Activated CD8-positive, alpha-beta T cell treated with anti-CD3 and anti-CD28 coated beads for 36 hours (primary cell): ENCODE measurements at regions not wholly inside any gene's neighbourhood (a gene's known extent, or its start where the extent isn't known, plus 50 kb on each side); places are given as distances from the start of the nearest gene placed in this dataset.

Experiments
- ATAC-seq: fragments of 200-7000 bp; cut with Tn5 transposase; one replicate; pipeline ENCODE4 v1.10.0; 2021; ENCODE audit warnings: mild to moderate bottlenecking, moderate library complexity
- CTCF ChIA-PET: fragments of 350-600 bp; sonication (Branson Sonifier 250); formaldehyde crosslinking; loops from one replicate; lab custom pipeline; 2021; ENCODE audit warnings: antibody characterized with exemption; lab: Charles Lee
- POLR2A ChIA-PET: fragments of 350-600 bp; sonication (Branson Sonifier 250); formaldehyde crosslinking; loops from one replicate; lab custom pipeline; 2021; ENCODE audit warnings: antibody characterized with exemption; lab: Charles Lee
- DNase-seq: peaks from one replicate; pipeline ENCODE4 v3.0.0-alpha.2; 2020
- H3K27ac Mint-ChIP-seq: one replicate; pipeline ENCODE4 v1.8.0; 2021; ENCODE audit warnings: mild to moderate bottlenecking, mixed read lengths
- H3K27me3 Mint-ChIP-seq: one replicate; pipeline ENCODE4 v1.8.0; 2021; ENCODE audit warnings: mixed read lengths
- H3K36me3 Mint-ChIP-seq: one replicate; pipeline ENCODE4 v1.8.0; 2021; ENCODE audit warnings: low read depth, mixed read lengths
- H3K4me1 Mint-ChIP-seq: one replicate; pipeline ENCODE4 v1.8.0; 2021; ENCODE audit warnings: low read depth, mixed read lengths
- H3K4me3 Mint-ChIP-seq: one replicate; pipeline ENCODE4 v1.8.0; 2021; ENCODE audit warnings: mild to moderate bottlenecking, moderate library complexity, mixed read lengths
- H3K9me3 Mint-ChIP-seq: one replicate; pipeline ENCODE4 v1.8.0; 2021; ENCODE audit warnings: mixed read lengths
- CTCF ChIP-seq: fragments of 200-600 bp; IDR thresholded peaks from one replicate; pipeline ENCODE4 v1.8.0; 2022; ENCODE audit warnings: antibody characterized with exemption, mild to moderate bottlenecking
- intact Hi-C: fragments of 100-400 bp; cut with micrococcal nuclease; formaldehyde crosslinking; loops from one replicate; pipeline ENCODE4 v1.10.0; 2022

DNA sequence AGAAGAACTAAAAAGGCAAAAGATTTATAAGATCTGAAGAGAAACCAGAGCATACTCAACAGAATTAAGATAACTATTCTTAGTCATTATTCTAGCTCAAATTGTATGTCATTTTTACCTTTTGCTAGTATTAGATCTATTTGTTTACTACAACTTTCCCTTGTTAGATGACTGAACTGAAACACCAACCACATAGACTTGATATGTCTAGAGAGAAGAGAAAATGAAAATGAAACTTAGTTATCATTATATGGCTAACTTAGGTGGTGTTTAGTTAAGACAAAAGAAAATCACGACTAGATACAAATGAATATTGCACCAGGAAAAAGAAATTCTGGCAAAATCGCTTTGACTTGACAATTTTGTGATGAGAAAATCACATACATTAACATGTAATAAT is 690.8 kb downstream of the PCDH18 start:
- Mint-ChIP-seq H3K9me3 (peaks cover 5% of the 10 kb centered on the region), H3K36me3 (no peaks in the 10 kb centered on the region), H3K4me3 (no peak overlapping the region), H3K27me3 (no peaks in the 10 kb centered on the region), H3K27ac (no peak overlapping the region), H3K4me1 (no peaks in the 10 kb centered on the region)
- DNase-seq (no peak), ATAC-seq (no peak)
- CTCF ChIA-PET: no interaction called here
- no peak for TF ChIP-seq CTCF
- intact Hi-C loops: no loop called here
- POLR2A ChIA-PET: no interaction called here

DNA sequence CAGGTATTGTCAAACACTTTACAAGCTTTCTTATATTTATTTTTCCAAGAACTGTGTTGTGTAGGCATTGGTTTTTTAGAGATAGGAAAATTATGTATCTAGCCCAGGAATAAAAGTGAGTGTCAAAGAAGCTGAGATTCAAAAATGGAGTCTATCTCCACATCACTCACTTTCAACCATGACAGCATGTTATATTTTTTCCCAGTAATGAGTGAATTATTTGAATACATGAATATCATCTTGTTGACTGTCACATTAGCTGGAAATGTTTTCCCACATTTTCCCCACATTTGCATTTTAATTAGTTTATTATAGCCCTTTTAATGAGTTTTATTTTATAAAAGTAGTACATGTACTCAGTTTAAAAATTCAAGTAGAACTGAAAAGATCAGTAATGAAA is 693.7 kb downstream of the PCDH18 start:
- no peak for TF ChIP-seq CTCF
- ATAC-seq (no peak), DNase-seq (no peak)
- Mint-ChIP-seq H3K27me3 (no peaks in the 10 kb centered on the region), H3K27ac (no peak overlapping the region), H3K36me3 (no peaks in the 10 kb centered on the region), H3K4me3 (no peak overlapping the region), H3K9me3 (peaks cover 8% of the 10 kb centered on the region), H3K4me1 (no peaks in the 10 kb centered on the region)
- ChIA-PET POLR2A (no interaction called here), CTCF (no interaction called here)
- intact Hi-C loops: no loop called here

GRCh38 chr4:136831553-136831952 is 700.7 kb downstream of the PCDH18 start:
- Mint-ChIP-seq H3K27me3 (no peaks in the 10 kb centered on the region), H3K4me3 (no peak overlapping the region), H3K9me3 (peaks cover 4% of the 10 kb centered on the region), H3K27ac (no peak overlapping the region), H3K4me1 (no peaks in the 10 kb centered on the region), H3K36me3 (no peaks in the 10 kb centered on the region)
- no peak for DNase-seq
- ChIA-PET POLR2A (no interaction called here), CTCF (no interaction called here)
- ATAC-seq: no peak
- TF ChIP-seq CTCF: no peak
- intact Hi-C loops: no loop called here

GRCh38 chr4:136829280-136829679 is 703.0 kb downstream of the PCDH18 start:
- ATAC-seq (no peak), DNase-seq (no peak)
- POLR2A ChIA-PET: no interaction called here
- no peak for TF ChIP-seq CTCF
- CTCF ChIA-PET: no interaction called here
- H3K27me3 Mint-ChIP-seq: no peaks in the 10 kb centered on the region
- no peaks in the 10 kb centered on the region for H3K9me3 Mint-ChIP-seq
- intact Hi-C loops: no loop called here
- H3K4me3 Mint-ChIP-seq: no peak overlapping the region
- H3K4me1 Mint-ChIP-seq: no peaks in the 10 kb centered on the region
- no peaks in the 10 kb centered on the region for H3K36me3 Mint-ChIP-seq
- no peak overlapping the region for H3K27ac Mint-ChIP-seq

GRCh38 chr4:136823020-136823419 is 709.3 kb downstream of the PCDH18 start:
- Mint-ChIP-seq H3K27ac (no peak overlapping the region), H3K36me3 (no peaks in the 10 kb centered on the region), H3K9me3 (no peaks in the 10 kb centered on the region), H3K4me3 (no peak overlapping the region), H3K27me3 (no peaks in the 10 kb centered on the region), H3K4me1 (no peaks in the 10 kb centered on the region)
- intact Hi-C loops: no loop called here
- ATAC-seq (no peak), DNase-seq (no peak)
- ChIA-PET POLR2A (no interaction called here), CTCF (no interaction called here)
- TF ChIP-seq CTCF: no peak
